H1 (cell line): ENCODE measurements at regions not wholly inside any gene's neighbourhood (a gene's known extent, or its start where the extent isn't known, plus 50 kb on each side); places are given as distances from the start of the nearest gene placed in this dataset.
"Not testable (repeated sequence)": the region's sequence is repeated elsewhere in the genome, so short reads cannot be mapped to it uniquely, and the experiment has no call there.

ENCODE experiments used
- CTCF ChIA-PET: fragments of 300-600 bp; sonication (Branson Sonifier 250); formaldehyde crosslinking; loops from one replicate; lab custom pipeline; 2021; ENCODE audit not compliant: partially characterized antibody; lab: Charles Lee
- POLR2A ChIA-PET: fragments of 300-600 bp; sonication (Branson Sonifier 250); formaldehyde crosslinking; loops from one replicate; lab custom pipeline; 2021; ENCODE audit warnings: inconsistent platforms; ENCODE audit not compliant: partially characterized antibody; lab: Charles Lee
- DNase-seq, 2 experiments: peaks; one replicate each; pipeline versions ENCODE4 v3.0.0 to v3.0.0-alpha.2; 2010 to 2022; ENCODE audit warnings: low spot score in 2 of 2, low read depth in 1 of 2, mixed read lengths in 1 of 2
- FAIRE-seq: peaks from 2 replicates; lab custom pipeline; 2011; peaks lifted over from hg19 to GRCh38; lab: Jason Lieb, UNC
- H2AFZ ChIP-seq: 2 replicates; pipeline ENCODE4 v1.8.1; 2012; ENCODE audit warnings: low read length, inconsistent platforms
- H2AK5ac ChIP-seq: 2 replicates; pipeline ENCODE4 v1.6.1; 2013; ENCODE audit warnings: low read depth, low read length
- H2BK120ac ChIP-seq: replicated peaks from 2 replicates; pipeline ENCODE3; 2013; ENCODE audit warnings: low read depth, low read length, inconsistent platforms
- H2BK12ac ChIP-seq: 2 replicates; pipeline ENCODE4 v1.6.1; 2013; ENCODE audit warnings: low read depth, low read length
- H2BK15ac ChIP-seq: 2 replicates; pipeline ENCODE4 v1.6.1; 2013; ENCODE audit warnings: low read length
- H2BK20ac ChIP-seq: 2 replicates; pipeline ENCODE4 v1.6.1; 2013; ENCODE audit warnings: low read length
- H2BK5ac ChIP-seq: 2 replicates; pipeline ENCODE4 v1.6.1; 2013; ENCODE audit warnings: low read depth, low read length
- H3K14ac ChIP-seq: 2 replicates; pipeline ENCODE4 v1.6.1; 2013; ENCODE audit warnings: inconsistent platforms; ENCODE audit not compliant: insufficient read length
- H3K18ac ChIP-seq: 2 replicates; pipeline ENCODE4 v1.6.1; 2013; ENCODE audit warnings: low read length; ENCODE audit errors: extremely low read depth
- H3K23ac ChIP-seq: 2 replicates; pipeline ENCODE4 v1.6.1; 2013; ENCODE audit warnings: inconsistent platforms; ENCODE audit not compliant: insufficient read length
- H3K23me2 ChIP-seq: 2 replicates; pipeline ENCODE4 v1.6.1; 2013; ENCODE audit warnings: low read depth, low read length
- H3K27ac ChIP-seq: 2 replicates; pipeline ENCODE4 v1.6.1; 2011; ENCODE audit warnings: low read depth, low read length, inconsistent platforms
- H3K27me3 ChIP-seq, 4 experiments: replicated peaks in 1 of 4; 1 replicate in 1 of 4; 2 replicates in 3 of 4; pipeline versions ENCODE4 v1.6.1 to v1.8.1; 2011 to 2013; ENCODE audit warnings: low read length in 3 of 4, mild to moderate bottlenecking in 3 of 4, inconsistent platforms in 2 of 4, mixed read lengths in 2 of 4, moderate library complexity in 1 of 4; ENCODE audit not compliant: control insufficient read depth in 3 of 4, insufficient read depth in 3 of 4; ENCODE audit errors: extremely low read depth in 1 of 4
- H3K36me3 ChIP-seq, 4 experiments: 2 replicates each; pipeline versions ENCODE4 v1.6.1 to v1.8.1; 2011 to 2013; ENCODE audit warnings: mild to moderate bottlenecking in 4 of 4, low read length in 3 of 4, moderate library complexity in 2 of 4, control low read depth in 1 of 4, inconsistent platforms in 1 of 4; ENCODE audit not compliant: insufficient read depth in 4 of 4, control insufficient read depth in 2 of 4
- H3K4ac ChIP-seq: replicated peaks from 2 replicates; pipeline ENCODE3; 2013; ENCODE audit warnings: low read length, low read depth, mixed read lengths, inconsistent platforms; ENCODE audit not compliant: insufficient read length
- H3K4me1 ChIP-seq, 4 experiments: replicated peaks in 1 of 4; 1 replicate in 1 of 4; 2 replicates in 3 of 4; pipeline versions ENCODE4 v1.6.1 to v1.8.1; 2011 to 2013; ENCODE audit warnings: low read length in 3 of 4, inconsistent platforms in 2 of 4, mixed read lengths in 1 of 4; ENCODE audit not compliant: insufficient read depth in 4 of 4, control insufficient read depth in 3 of 4
- H3K4me2 ChIP-seq, 2 experiments: 2 replicates each; pipeline versions ENCODE4 v1.6.1 to v1.8.1; 2011 to 2013; ENCODE audit warnings: low read depth in 2 of 2, low read length in 2 of 2, control low read depth in 1 of 2, inconsistent platforms in 1 of 2, mild to moderate bottlenecking in 1 of 2; ENCODE audit not compliant: insufficient read depth in 1 of 2
- H3K4me3 ChIP-seq, 4 experiments: fragments of 200-600, 300-600 bp in 1 of 4; sonication (generic), shearing (Covaris generic), sonication (Bioruptor Twin) in 1 of 4; 2 replicates each; pipeline versions ENCODE4 v1.5.1 to v1.8.1; 2011 to 2016; ENCODE audit warnings: low read length in 4 of 4, low read depth in 3 of 4, control low read depth in 2 of 4, inconsistent platforms in 2 of 4, mild to moderate bottlenecking in 2 of 4, mixed read lengths in 1 of 4, moderate library complexity in 1 of 4; ENCODE audit not compliant: insufficient read depth in 2 of 4; ENCODE audit errors: extremely low read depth in 1 of 4
- H3K56ac ChIP-seq: replicated peaks from 2 replicates; pipeline ENCODE3; 2013; ENCODE audit warnings: low read depth, mild to moderate bottlenecking, mixed read lengths, low read length, inconsistent platforms; ENCODE audit not compliant: insufficient read length
- H3K79me1 ChIP-seq: 2 replicates; pipeline ENCODE4 v1.6.1; 2013; ENCODE audit warnings: low read depth, low read length, control low read depth
- H3K79me2 ChIP-seq, 2 experiments: 2 replicates each; pipeline versions ENCODE4 v1.6.1 to v1.8.1; 2012 to 2013; ENCODE audit warnings: low read length in 2 of 2, mild to moderate bottlenecking in 2 of 2, inconsistent platforms in 1 of 2; ENCODE audit not compliant: insufficient read depth in 2 of 2, control insufficient read depth in 1 of 2
- H3K9ac ChIP-seq, 4 experiments: replicated peaks in 1 of 4; 1 replicate in 1 of 4; 2 replicates in 3 of 4; pipeline versions ENCODE4 v1.6.1 to v1.8.1; 2011 to 2013; ENCODE audit warnings: low read depth in 3 of 4, low read length in 3 of 4, control low read depth in 2 of 4, mild to moderate bottlenecking in 2 of 4, moderate library complexity in 2 of 4, inconsistent platforms in 1 of 4; ENCODE audit errors: extremely low read depth in 1 of 4
- H3K9me3 ChIP-seq, 2 experiments: 2 replicates each; pipeline versions ENCODE4 v1.6.1 to v1.8.1; 2012 to 2013; ENCODE audit warnings: mild to moderate bottlenecking in 2 of 2, moderate library complexity in 2 of 2, control low read depth in 1 of 2, inconsistent platforms in 1 of 2, low read depth in 1 of 2, low read length in 1 of 2, mixed read lengths in 1 of 2; ENCODE audit not compliant: insufficient read depth in 2 of 2
- H4K20me1 ChIP-seq, 2 experiments: replicated peaks in 1 of 2; 2 replicates each; pipeline versions ENCODE3 to v1.8.1; 2011 to 2013; ENCODE audit warnings: inconsistent platforms in 2 of 2, low read length in 2 of 2, mild to moderate bottlenecking in 1 of 2; ENCODE audit not compliant: insufficient read depth in 2 of 2, control insufficient read depth in 1 of 2
- H4K5ac ChIP-seq: 2 replicates; pipeline ENCODE4 v1.6.1; 2013; ENCODE audit warnings: low read length, low read depth, mixed read lengths, inconsistent platforms; ENCODE audit not compliant: insufficient read length
- H4K8ac ChIP-seq: 2 replicates; pipeline ENCODE4 v1.8.0; 2013; ENCODE audit warnings: mild to moderate bottlenecking, moderate library complexity, low read length, inconsistent platforms; ENCODE audit not compliant: insufficient read depth; ENCODE audit errors: extremely low read depth
- H4K91ac ChIP-seq: replicated peaks from 2 replicates; pipeline ENCODE3; 2013; ENCODE audit warnings: low read length, mixed read lengths, inconsistent platforms; ENCODE audit not compliant: insufficient read length
- POLR2A ChIP-seq, 2 experiments: IDR thresholded peaks; 1 replicate in 1 of 2; 2 replicates in 1 of 2; pipeline ENCODE4 v1.6.1; 2011; ENCODE audit warnings: low read depth in 2 of 2, low read length in 2 of 2, mild to moderate bottlenecking in 2 of 2; ENCODE audit errors: control extremely low read depth in 1 of 2
- RBBP5 ChIP-seq: IDR thresholded peaks from 2 replicates; pipeline ENCODE4 v1.7.1; 2012; ENCODE audit warnings: low read depth, mild to moderate bottlenecking, inconsistent platforms, low read length, moderate library complexity, borderline replicate concordance
- TAF1 ChIP-seq: IDR thresholded peaks from 2 replicates; pipeline ENCODE4 v1.6.1; 2011; ENCODE audit warnings: mild to moderate bottlenecking, low read depth, low read length
- WGBS, 2 experiments: shearing (Covaris generic) in 1 of 2; methylation state at CpG; one replicate each; pipeline versions ENCODE4 v1.1.6 to v1.1.7; 2013 to 2015; ENCODE audit warnings: low lambda C conversion rate in 2 of 2, mixed read lengths in 2 of 2, inconsistent platforms in 1 of 2, low coverage in 1 of 2, missing lambda C conversion rate in 1 of 2; ENCODE audit not compliant: insufficient replicate concordance in 2 of 2, insufficient coverage in 1 of 2, insufficient read length in 1 of 2; ENCODE audit errors: extremely low coverage in 1 of 2, missing lambda C conversion rate in 1 of 2; 5-methylcytosine and 5-hydroxymethylcytosine counted together

- peak overlapping the region in 3 of 4 experiments; percentile 62 to 70 (median 65); a peak in 6 of 7 replicates for H3K9ac ChIP-seq
- not testable (repeated sequence) for H3K9me3 ChIP-seq, H3K27me3 ChIP-seq, H3K79me2 ChIP-seq, H3K36me3 ChIP-seq, H2BK120ac ChIP-seq, H4K91ac ChIP-seq, H3K23ac ChIP-seq, H3K79me1 ChIP-seq, FAIRE-seq, H3K23me2 ChIP-seq, H3K56ac ChIP-seq, H2BK15ac ChIP-seq, H3K4ac ChIP-seq, H4K20me1 ChIP-seq, H3K14ac ChIP-seq
- peak overlapping the region; percentile 85 for H4K8ac ChIP-seq
- H3K4me1 ChIP-seq: peaks cover 4 to 16% (median 7%) of the 10 kb centered on the region in 4 experiments; a peak in 6 of 7 replicates
- peak overlapping the region; percentile 57 to 68 for H3K4me2 ChIP-seq
- peak overlapping the region; percentile 95 for H2BK5ac ChIP-seq
- peak overlapping the region; percentile 70 for H4K5ac ChIP-seq
- ChIA-PET CTCF (interaction anchor here (0.6 to 1.2 kb wide), 6 partner anchors 21 to 589 kb away, joined by 3 read pairs; partner anchors contain the start of gene LYPD1), POLR2A (interaction anchor here (1.2 to 1.5 kb wide), 2 partner anchors 21 to 79 kb away, joined by 4 read pairs; no protein-coding TSS in a partner anchor)
- WGBS, 2 experiments: 19% methylated on average over 31 of the region's 31 CpGs; no CpG with 5 or more reads in 1 of the 2 experiments
- H2BK20ac ChIP-seq: 0 out of 2 replicates have a peak overlapping the region, but pooled peaks have one; percentile 4
- DNase-seq: peak in 1 of 2 experiments; percentile 83
- H3K18ac ChIP-seq: peak overlapping the region; percentile 60
- peak overlapping the region; percentile 96 for H2BK12ac ChIP-seq
- H2AFZ ChIP-seq: peak overlapping the region; percentile 55
- peak overlapping the region; percentile 83 for H3K27ac ChIP-seq
- peak overlapping the region; percentile 0; the same call in 1 of the 2 replicates for H2AK5ac ChIP-seq
- TF ChIP-seq TAF1: 0 out of 2 replicates have a peak, but pooled peaks have one; percentile 40
- peak in 1 of 2 experiments; percentile 42; a peak in 1 of 3 replicates for TF ChIP-seq POLR2A (IDR thresholded peaks at IDR 0.05; ENCODE audit: control extremely low read depth in 1 of 2, low read depth in 2 of 2, low read length in 2 of 2)
- TF ChIP-seq RBBP5: 0 out of 2 replicates have a peak, but pooled peaks have one; percentile 83
- peak overlapping the region; percentile 19 to 50 (median 20); a peak in 6 of 8 replicates for H3K4me3 ChIP-seq
Observed at GRCh38 chr2:132267498-132268283, 105.9 kb upstream of the ANKRD30BL start.
